GM21825 (cell line): ENCODE measurements at regions not wholly inside any gene's neighbourhood (a gene's known extent, or its start where the extent isn't known, plus 50 kb on each side); places are given as distances from the start of the nearest gene placed in this dataset.
"Not testable (repeated sequence)": the region's sequence is repeated elsewhere in the genome, so short reads cannot be mapped to it uniquely, and the experiment has no call there.

Source experiments
- ATAC-seq: cut with Tn5 transposase; IDR thresholded peaks from one replicate; pipeline ENCODE4 v1.9.1; 2021; ENCODE audit warnings: mild to moderate bottlenecking, moderate library complexity; ENCODE audit not compliant: unreplicated experiment

DNA sequence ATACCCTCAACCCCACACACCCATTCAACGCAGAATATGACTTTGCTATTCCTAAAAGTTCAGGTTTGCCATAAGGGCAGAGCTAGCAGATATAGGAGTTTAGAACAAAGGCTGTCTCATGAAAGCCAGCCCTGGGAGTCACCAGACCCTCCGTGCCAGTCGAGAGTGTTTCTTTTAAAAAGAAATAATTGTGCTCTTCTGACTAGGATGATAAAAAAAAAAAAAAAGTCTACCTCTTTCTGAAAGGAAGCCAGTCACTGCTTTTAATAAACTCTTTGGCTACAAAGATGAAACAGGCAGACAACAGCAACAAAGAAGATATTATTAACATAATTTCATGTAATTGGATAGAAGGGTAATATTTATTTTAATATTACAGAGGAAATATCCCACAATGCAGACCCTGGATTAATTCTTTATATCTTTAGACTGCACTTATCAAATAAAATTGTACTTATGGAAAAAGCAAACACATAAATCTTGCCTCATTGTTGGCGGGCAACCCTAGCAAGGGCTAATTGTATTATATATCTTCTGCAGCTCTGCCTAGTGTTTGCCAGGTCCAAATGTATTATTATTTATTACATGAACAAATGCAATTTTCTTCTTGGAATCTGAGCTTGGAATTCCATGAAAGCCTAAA lies 277.5 kb upstream of the DYNLRB2 start:
- no peak for ATAC-seq

GRCh38 chr16:80260906-80261311 lies 279.9 kb upstream of the DYNLRB2 start:
- no peak for ATAC-seq

GRCh38 chr16:80259290-80259805 lies 281.4 kb upstream of the DYNLRB2 start:
- no peak for ATAC-seq

DNA sequence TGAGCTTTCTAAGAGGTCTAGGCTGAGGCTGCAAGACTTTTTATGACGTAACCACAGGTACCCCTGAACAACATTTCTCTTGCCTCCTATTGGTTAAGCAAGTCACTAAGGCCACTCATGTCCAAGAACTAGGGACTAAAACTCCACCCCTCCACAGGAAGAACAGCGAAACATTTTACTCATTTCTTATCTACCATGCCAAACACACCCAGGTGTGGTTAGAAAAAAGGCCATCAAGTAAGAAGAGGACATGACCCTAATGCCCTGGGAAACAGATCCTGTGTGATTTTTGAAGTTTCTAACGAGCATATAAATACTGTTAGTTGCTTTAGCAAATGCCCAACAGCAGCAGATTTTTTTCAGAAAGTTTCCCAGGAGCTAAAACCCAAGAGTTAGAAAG lies 282.4 kb upstream of the DYNLRB2 start:
- ATAC-seq, result no peak

DNA sequence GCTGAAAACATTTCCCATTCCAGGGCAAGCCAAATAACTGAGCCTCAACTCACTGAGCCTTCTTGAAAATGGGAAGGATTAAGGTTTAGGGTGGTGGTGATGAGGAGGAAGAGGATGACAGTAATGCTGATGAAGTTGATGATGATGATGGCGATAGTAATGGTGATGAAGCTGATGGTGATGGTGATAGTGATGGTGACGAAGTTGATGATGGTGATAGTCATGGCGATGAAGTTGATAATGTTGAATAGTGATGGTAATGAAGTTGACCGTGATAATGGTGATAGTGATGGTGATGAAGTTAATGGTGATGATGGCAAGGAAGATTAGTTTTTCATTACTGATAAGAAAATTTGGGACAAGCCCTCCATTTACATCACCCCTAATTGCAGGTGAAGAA lies 285.8 kb upstream of the DYNLRB2 start:
- ATAC-seq, result no peak

DNA sequence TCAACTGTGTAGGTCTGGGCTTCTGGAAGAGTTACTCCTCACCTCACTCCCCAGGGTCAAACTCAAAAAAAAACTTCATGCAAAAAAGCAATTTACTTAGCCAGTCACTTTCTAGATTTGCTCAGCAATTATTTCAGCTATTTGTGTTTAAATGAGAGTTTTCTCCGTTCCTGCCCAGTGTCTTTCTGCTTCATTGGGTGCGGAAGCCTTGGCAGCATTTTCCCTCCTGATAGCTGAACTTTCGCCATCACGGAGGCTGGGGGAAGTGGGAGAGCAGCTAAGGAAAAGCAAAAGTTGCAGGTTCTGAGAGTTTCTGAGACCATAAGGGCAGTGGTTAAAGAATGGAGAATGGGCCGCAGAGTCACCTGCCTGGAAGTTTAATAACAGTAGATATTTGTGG lies 287.1 kb upstream of the DYNLRB2 start:
- no peak for ATAC-seq

GRCh38 chr16:80250381-80250780 lies 290.4 kb upstream of the DYNLRB2 start:
- no peak for ATAC-seq

DNA sequence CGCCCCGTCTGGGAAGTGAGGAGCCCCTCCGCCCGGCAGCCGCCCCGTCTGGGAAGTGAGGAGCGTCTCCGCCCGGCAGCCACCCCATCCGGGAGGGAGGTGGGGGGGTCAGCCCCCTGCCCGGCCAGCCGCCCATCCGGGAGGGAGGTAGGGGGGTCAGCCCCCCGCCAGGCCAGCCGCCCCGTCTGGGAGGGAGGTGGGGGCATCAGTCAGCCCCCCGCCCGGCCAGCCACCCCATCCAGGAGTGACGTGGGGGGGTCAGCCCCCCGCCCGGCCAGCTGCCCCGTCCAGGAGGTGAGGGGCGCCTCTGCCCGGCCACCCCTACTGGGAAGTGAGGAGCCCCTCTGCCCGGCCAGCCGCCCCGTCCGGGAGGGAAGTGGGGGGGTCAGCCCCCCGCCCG lies 297.5 kb upstream of the DYNLRB2 start:
- not testable (repeated sequence) for ATAC-seq

- not testable (repeated sequence) for ATAC-seq
Observed at GRCh38 chr16:80242279-80242678, 298.5 kb upstream of the DYNLRB2 start.

- no peak for ATAC-seq
Observed at GRCh38 chr16:80233097-80233835, 307.5 kb upstream of the DYNLRB2 start.

- ATAC-seq, result peak; percentile 93
Observed at GRCh38 chr16:80231888-80232287, 308.9 kb upstream of the DYNLRB2 start.

GRCh38 chr16:80231121-80231520 lies 309.7 kb upstream of the DYNLRB2 start:
- no peak for ATAC-seq

DNA sequence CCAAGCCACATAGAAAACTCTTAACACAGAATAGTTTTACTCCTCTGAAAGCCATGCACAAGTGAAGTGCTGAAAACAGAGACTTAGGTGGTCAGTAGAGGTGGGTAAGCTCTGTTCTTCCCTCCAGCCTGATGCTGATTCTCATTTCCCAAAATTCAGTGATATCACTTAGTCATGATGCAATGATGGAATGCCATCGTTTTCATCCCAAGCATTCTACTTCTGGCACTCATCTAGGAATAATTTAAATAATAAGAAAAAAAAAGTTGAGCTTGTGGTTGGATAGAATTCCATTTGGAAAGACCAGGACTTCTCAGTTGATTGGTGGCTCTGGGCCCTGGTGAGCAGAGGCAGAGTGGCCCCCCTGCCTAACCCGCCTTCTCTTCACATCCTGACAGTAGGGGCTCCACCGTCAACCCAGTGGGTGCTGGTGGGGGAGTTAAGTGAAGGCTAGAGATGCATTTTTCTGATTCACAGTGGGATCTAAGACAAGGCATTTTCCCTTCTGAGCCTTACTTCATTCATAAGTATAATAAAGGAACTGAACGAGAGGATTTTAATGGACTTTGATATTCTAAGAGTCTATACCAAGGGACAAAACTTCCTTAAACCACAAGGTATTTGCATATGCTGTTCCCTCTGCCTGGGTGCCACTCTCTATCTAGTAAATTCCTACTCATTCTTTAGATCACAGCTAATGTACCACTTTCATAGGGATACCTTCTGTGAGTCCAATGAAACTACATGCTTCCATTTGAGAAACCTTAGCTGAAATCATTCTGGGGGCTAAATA lies 310.3 kb upstream of the DYNLRB2 start:
- no peak for ATAC-seq

- no peak for ATAC-seq
Observed at GRCh38 chr16:80226499-80226898, 314.3 kb upstream of the DYNLRB2 start.

DNA sequence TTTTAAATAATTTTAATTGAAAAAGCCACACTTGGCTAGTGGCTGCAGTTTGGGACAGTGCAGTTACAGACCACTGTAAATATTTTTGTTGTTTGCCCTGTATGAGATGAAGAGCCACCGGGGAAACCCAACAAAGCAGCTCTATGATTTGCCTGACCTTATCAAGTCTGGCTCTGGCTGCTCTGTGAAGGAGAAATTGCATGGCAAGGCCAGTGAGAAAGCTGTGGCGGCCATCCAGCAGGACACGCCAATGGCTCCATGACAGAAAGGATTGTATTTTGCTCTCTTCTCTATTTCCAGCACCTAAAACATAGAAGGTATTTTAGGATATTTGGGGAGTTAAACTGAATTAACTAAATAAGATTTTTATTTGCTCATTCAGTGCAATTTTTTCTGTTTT lies 330.0 kb upstream of the DYNLRB2 start:
- no peak for ATAC-seq

DNA sequence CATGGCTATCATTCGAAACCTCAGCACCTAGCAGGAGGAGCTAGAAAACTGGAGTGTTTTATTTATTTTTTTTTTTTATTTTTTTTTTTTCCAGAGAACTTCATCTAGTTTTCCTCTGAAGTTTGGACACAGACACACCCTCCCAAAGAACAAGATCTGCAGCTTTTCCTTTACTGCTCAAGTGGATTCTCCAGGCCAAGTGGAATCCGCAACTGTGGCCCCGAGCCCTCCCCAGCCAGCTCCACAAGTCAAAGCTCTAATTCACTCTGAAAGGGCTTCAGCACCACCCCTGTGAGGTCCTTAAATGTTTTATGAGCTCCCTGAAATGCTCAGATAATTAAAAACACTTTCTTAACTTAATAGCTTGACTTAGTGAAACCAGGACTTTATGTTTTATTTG lies 332.1 kb upstream of the DYNLRB2 start:
- ATAC-seq, result no peak

- ATAC-seq, result no peak
Observed at GRCh38 chr16:80208015-80208414, 332.8 kb upstream of the DYNLRB2 start.

DNA sequence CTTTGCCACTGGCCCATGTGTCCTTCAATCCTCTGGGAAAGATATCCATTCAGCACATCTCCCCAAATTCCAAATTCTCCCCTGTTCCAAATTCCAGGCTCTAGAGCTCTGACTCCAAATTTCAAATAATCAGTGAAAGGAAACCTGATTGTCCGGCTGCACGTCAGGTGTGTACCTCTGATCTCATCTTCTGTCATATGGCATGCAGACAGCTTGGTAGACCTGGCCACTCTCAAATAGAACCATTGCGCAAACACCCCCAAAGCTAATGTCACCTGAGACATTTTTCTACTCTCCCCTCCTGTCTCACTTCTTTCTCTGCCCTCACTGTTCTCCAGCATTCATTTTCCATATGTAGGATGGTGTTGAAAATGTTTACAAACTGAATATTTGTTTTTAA lies 337.0 kb upstream of the DYNLRB2 start:
- ATAC-seq, result no peak

DNA sequence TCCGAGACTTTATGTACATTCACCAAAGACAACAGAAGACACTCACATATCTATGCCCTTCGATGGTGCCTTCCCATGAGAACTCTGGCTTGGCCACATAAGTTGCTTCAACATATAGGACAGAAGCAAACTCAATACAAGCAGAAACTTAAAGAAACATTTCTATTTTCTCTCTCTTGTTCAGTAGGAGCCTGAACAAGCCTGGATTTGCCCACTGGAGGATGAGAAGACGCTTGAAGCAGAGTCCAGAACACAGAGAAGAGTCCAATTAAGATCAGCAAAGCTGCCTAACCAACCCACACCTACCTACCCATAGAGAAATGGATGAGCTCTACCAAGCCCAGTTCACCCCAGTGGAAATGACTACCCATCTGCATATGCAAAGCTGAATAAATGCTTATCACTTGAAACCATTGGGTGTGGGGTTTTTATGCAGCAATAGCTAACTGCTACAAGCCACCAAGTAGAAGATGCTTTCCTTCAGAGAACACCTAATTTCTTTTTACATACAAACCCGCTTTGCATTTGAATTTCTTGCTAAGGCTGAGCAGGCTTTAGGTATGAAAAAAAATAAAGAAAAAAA lies 337.9 kb upstream of the DYNLRB2 start:
- no peak for ATAC-seq

- ATAC-seq, result no peak
Observed at GRCh38 chr16:80200079-80200478, 340.7 kb upstream of the DYNLRB2 start.

- ATAC-seq, result no peak
Observed at GRCh38 chr16:80199614-80200013, 341.2 kb upstream of the DYNLRB2 start.
